Osteoblast (primary cell): ENCODE measurements at regions not wholly inside any gene's neighbourhood (a gene's known extent, or its start where the extent isn't known, plus 50 kb on each side); places are given as distances from the start of the nearest gene placed in this dataset.

Experiments
- DNase-seq: peaks from one replicate; pipeline ENCODE4 v3.0.0; 2011; ENCODE audit warnings: low spot score, mixed read lengths; ENCODE audit not compliant: insufficient read length; ENCODE audit errors: missing footprints
- H2AFZ ChIP-seq: 2 replicates; pipeline ENCODE4 v1.6.0; 2011; ENCODE audit warnings: mild to moderate bottlenecking, low read length
- H3K27ac ChIP-seq: 2 replicates; pipeline ENCODE4 v1.5.1; 2011; ENCODE audit warnings: mild to moderate bottlenecking, low read depth, low read length, moderate library complexity
- H3K27me3 ChIP-seq: 2 replicates; pipeline ENCODE4 v1.6.0; 2012; ENCODE audit warnings: mild to moderate bottlenecking, control low read depth, inconsistent platforms, low read length, moderate library complexity; ENCODE audit not compliant: insufficient read depth
- H3K36me3 ChIP-seq: 2 replicates; pipeline ENCODE4 v1.5.1; 2011; ENCODE audit warnings: mild to moderate bottlenecking, low read length, control low read depth, moderate library complexity; ENCODE audit not compliant: insufficient read depth
- H3K4me1 ChIP-seq: 2 replicates; pipeline ENCODE4 v1.5.1; 2011; ENCODE audit warnings: mild to moderate bottlenecking, low read length, control low read depth, moderate library complexity; ENCODE audit not compliant: insufficient read depth
- H3K4me2 ChIP-seq: 2 replicates; pipeline ENCODE4 v1.6.0; 2011; ENCODE audit warnings: mild to moderate bottlenecking, low read length; ENCODE audit not compliant: insufficient read depth
- H3K4me3 ChIP-seq: fragments of 200-600 bp; sonication (generic); 3 replicates; pipeline ENCODE4 v1.5.1; 2012; ENCODE audit warnings: mild to moderate bottlenecking, low read length, inconsistent platforms; ENCODE audit not compliant: insufficient read depth
- H3K79me2 ChIP-seq: 2 replicates; pipeline ENCODE4 v1.6.0; 2012; ENCODE audit warnings: mild to moderate bottlenecking, low read length, control low read depth, inconsistent platforms; ENCODE audit not compliant: insufficient read depth
- H3K9me3 ChIP-seq: 2 replicates; pipeline ENCODE4 v1.5.1; 2011; ENCODE audit warnings: low read depth, low read length, control low read depth
- H4K20me1 ChIP-seq: 2 replicates; pipeline ENCODE4 v1.6.0; 2012; ENCODE audit warnings: mild to moderate bottlenecking, low read length, control low read depth; ENCODE audit not compliant: insufficient read depth
- TF ChIP-seq, protein P1 (sequence below): IDR thresholded peaks from 2 replicates; pipeline ENCODE4 v1.5.1; 2011; ENCODE audit warnings: mild to moderate bottlenecking, low read depth, low read length, moderate library complexity; ENCODE audit errors: extremely low read depth

DNA sequence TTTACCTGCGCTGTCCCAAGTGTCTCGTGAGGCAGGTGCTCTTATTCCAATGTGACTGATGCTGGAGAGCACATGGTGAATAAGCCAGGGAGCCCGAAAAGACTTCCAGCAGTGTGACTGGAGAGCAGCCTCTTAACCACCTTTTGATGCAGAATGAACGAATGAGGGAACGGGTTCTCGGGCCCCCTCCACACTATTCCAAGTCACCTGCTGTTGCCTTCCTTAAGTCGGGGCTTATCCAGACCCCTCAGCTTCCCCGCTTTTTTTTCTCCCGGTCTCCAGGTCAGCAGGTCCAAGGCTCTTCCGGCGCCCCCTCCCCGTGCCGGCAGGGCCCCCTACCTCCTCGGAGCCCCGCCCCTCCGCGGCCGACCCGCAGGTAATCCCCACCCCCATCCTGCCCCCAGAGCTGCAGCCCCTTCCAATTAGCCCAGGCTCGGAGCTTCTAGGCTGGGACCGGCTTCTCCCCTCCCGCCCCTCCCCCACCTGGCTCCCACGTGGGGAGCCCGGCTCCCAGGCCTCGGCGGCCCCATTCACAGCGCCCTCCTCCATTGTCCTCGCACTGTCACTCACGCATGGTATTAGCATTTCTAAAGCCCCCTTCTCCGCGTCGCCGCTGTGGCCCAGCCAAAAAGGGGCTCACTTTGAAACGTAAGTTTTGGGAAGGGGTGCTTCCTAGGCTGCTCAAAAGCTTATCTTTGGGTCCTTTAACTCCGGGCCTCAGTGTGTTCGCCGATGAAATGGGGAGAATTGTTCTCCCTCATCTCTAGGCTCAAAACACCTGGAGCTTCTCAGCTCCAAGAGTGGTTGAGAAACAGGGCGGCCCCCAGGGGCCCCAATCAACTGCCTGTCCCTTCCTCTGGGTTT, 56.2 kb upstream of the PJA1 start:
- Histone ChIP-seq H3K27me3 (peaks cover 8% of the 10 kb centered on the region), H3K9me3 (no peaks in the 10 kb centered on the region), H3K4me3 (no peak overlapping the region), H3K4me1 (no peaks in the 10 kb centered on the region), H3K4me2 (no peak overlapping the region), H4K20me1 (no peaks in the 10 kb centered on the region), H3K36me3 (no peaks in the 10 kb centered on the region), H2AFZ (no peak overlapping the region), H3K79me2 (no peaks in the 10 kb centered on the region), H3K27ac (no peak overlapping the region)
- TF ChIP-seq, protein P1, sequence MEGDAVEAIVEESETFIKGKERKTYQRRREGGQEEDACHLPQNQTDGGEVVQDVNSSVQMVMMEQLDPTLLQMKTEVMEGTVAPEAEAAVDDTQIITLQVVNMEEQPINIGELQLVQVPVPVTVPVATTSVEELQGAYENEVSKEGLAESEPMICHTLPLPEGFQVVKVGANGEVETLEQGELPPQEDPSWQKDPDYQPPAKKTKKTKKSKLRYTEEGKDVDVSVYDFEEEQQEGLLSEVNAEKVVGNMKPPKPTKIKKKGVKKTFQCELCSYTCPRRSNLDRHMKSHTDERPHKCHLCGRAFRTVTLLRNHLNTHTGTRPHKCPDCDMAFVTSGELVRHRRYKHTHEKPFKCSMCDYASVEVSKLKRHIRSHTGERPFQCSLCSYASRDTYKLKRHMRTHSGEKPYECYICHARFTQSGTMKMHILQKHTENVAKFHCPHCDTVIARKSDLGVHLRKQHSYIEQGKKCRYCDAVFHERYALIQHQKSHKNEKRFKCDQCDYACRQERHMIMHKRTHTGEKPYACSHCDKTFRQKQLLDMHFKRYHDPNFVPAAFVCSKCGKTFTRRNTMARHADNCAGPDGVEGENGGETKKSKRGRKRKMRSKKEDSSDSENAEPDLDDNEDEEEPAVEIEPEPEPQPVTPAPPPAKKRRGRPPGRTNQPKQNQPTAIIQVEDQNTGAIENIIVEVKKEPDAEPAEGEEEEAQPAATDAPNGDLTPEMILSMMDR, result no peak
- DNase-seq, result no peak

- H3K9me3 ChIP-seq, result no peaks in the 10 kb centered on the region
- no peak overlapping the region for H2AFZ ChIP-seq
- H3K27me3 ChIP-seq, result peaks cover 19% of the 10 kb centered on the region
- no peak overlapping the region for H3K4me3 ChIP-seq
- DNase-seq, result no peak
- no peak overlapping the region for H3K27ac ChIP-seq
- no peaks in the 10 kb centered on the region for H3K36me3 ChIP-seq
- no peaks in the 10 kb centered on the region for H3K4me1 ChIP-seq
- no peak overlapping the region for H3K4me2 ChIP-seq
- TF ChIP-seq, protein P1, result no peak
- no peaks in the 10 kb centered on the region for H3K79me2 ChIP-seq
- H4K20me1 ChIP-seq, result peaks cover 2% of the 10 kb centered on the region
Observed at GRCh38 chrX:69218407-69218997, 53.2 kb upstream of the PJA1 start.

- no peak for DNase-seq
- no peak overlapping the region for H3K4me2 ChIP-seq
- H4K20me1 ChIP-seq, result peaks cover 2% of the 10 kb centered on the region
Observed at GRCh38 chrX:69216911-69217310, 51.7 kb upstream of the PJA1 start.

GRCh38 chrX:69216446-69216845, 51.2 kb upstream of the PJA1 start:
- no peak for DNase-seq
- TF ChIP-seq, protein P1, result no peak
- Histone ChIP-seq H3K36me3 (no peaks in the 10 kb centered on the region), H3K79me2 (no peaks in the 10 kb centered on the region), H3K27ac (no peak overlapping the region), H3K4me1 (no peaks in the 10 kb centered on the region), H2AFZ (no peak overlapping the region), H3K4me2 (no peak overlapping the region), H3K9me3 (no peaks in the 10 kb centered on the region), H4K20me1 (peaks cover 2% of the 10 kb centered on the region), H3K4me3 (no peak overlapping the region), H3K27me3 (peaks cover 16% of the 10 kb centered on the region)

More at GRCh38 chrX:69216911-69217310, 51.7 kb upstream of the PJA1 start:
- Histone ChIP-seq H3K36me3 (no peaks in the 10 kb centered on the region), H2AFZ (no peak overlapping the region), H3K27ac (no peak overlapping the region), H3K27me3 (peaks cover 16% of the 10 kb centered on the region), H3K9me3 (no peaks in the 10 kb centered on the region), H3K79me2 (no peaks in the 10 kb centered on the region), H3K4me1 (no peaks in the 10 kb centered on the region), H3K4me3 (no peak overlapping the region)
- TF ChIP-seq, protein P1, result no peak
